ENCODE measurements at regions not wholly inside any gene's neighbourhood (a gene's known extent, or its start where the extent isn't known, plus 50 kb on each side); places are given as distances from the start of the nearest gene placed in this dataset.
"Not testable (repeated sequence)": the region's sequence is repeated elsewhere in the genome, so short reads cannot be mapped to it uniquely, and the experiment has no call there.

GRCh38 chr2:91498065-91498449 is 2806.6 kb downstream of the RPIA start:
- DNase-seq = not testable (repeated sequence)

- DNase-seq = not testable (repeated sequence)
Measured at GRCh38 chr2:91498513-91499250, 2807.2 kb downstream of the RPIA start.

GRCh38 chr2:91499431-91500050 is 2808.1 kb downstream of the RPIA start:
- DNase-seq = not testable (repeated sequence)

DNA sequence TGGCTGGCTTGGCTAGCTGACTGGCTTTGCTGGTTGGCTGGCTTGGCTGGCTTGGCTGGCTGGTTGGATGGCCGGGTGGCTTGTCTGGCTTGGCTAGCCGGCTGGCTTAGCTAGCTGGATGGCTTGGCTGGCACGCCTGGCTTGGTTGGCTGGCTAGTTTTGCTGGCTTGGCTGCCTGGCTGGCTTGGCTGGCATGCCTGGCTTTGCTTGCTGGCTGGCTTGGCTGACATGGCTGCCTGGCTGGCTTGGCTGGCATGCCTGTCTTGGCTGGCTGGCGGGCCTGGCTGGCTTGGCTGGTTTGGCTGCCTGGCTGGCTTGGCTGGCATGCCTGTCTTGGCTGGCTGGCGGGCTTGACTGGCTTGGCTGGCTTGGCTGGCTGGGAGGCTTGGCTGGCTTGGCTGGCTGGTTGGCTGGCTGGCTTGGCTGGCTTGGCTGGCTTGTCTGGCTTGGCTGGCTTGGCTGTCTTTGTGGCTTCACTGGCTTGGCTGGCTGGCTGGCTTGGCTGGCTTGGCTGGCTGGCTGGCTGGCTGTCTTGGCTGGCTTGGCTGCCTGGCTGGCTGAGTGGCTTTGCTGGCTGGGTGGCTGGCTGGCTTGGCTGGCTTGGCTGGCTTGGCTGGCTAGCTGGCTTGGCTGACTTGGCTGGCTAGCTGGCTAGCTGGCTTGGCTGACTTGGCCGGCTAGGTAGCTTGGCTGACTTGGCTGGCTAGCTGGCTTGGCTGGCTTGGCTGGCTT is 2808.9 kb downstream of the RPIA start:
- DNase-seq = not testable (repeated sequence)

DNA sequence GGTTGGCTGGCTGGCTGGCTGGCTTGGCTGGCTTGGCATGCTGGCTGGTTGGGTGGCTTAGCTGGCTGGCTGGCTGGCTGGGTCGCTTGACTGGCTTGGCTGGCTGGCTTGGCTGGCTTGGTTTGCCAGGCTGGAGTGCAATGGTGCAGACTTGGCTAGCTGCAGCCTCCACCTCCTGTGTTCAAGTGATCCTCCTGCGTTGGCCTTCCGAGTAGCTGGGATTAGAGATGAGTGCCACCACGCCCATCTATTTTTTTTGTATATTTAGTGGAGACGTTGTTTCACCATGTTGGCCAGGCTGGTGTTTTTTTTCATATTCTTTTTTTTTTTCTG is 2809.5 kb downstream of the RPIA start:
- DNase-seq = not testable (repeated sequence)

- not testable (repeated sequence) for DNase-seq
Measured at GRCh38 chr2:91501481-91502080, 2810.1 kb downstream of the RPIA start.

GRCh38 chr2:91503572-91503958 is 2812.1 kb downstream of the RPIA start:
- not testable (repeated sequence) for DNase-seq

DNA sequence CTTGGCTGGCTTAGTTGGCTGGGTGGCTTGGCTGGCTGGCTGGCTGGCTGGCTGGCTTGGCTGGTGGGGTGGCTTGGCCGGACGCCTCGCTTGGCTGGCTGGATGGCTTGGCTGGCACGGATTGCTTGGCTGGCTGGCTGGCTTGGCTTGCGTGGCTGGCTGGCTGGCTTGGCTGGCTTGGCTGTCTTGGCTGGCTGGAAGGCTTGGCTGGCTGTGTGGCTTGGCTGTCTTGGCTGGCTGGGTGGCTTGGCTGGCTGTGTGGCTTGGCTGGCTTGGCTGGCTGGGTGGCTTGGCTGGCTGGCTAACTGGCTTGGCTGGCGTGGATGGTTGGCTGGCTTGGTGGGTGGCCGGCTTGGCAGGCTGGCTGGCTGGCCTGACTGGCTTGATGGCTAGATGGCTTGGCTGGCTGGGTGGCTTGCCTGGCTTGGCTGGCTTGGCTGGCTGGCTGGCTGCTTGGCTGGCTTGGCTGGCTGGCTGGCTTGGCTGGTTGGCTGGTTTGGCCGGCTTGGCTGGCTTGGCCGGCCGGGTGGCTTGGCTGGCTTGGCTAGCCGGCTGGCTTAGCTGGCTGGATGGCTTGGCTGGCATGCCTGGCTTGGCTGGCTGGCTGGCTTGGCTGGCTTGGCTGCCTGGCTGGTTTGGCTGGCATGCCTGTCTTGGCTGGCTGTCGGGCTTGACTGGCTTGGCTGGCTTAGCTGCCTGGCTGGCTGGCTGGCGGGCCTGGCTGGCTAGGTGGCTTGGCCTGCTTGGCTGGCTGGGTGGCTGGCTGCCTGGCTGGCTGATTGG is 2812.7 kb downstream of the RPIA start:
- DNase-seq = not testable (repeated sequence)

DNA sequence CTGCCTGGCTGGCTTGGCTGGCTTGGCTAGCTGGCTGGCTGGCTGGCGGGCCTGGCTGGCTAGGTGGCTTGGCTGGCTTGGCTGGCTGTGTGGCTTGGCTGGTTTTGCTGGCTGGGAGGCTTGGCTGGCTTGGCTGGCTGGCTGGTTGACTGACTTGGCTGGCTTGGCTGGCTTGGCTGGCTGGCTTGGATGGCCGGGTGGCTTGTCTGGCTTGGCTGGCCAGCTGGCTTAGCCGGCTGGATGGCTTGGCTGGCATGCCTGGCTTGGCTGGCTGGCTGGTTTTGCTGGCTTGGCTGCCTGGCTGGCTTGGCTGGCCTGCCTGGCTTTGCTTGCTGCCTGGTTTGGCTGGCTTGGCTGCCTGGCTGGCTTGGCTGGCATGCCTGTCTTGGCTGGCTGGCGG is 2817.3 kb downstream of the RPIA start:
- DNase-seq = not testable (repeated sequence)

GRCh38 chr2:91509276-91509675 is 2817.8 kb downstream of the RPIA start:
- not testable (repeated sequence) for DNase-seq

DNA sequence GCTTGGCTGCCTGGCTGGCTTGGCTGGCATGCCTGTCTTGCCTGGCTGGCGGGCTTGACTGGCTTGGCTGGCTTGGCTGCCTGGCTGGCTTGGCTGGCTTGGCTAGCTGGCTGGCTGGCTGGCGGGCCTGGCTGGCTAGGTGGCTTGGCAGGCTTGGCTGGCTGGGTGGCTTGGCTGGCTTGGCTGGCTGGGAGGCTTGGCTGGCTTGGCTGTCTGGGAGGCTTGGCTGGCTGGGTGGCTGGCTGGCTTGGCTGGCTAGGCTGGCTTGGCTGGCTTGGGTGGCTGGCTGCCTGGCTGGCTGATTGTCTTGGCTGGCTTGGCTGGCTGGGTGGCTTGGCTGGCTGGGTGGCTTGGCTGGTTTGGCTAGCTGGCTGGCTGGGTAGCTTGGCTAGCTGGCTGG is 2819.7 kb downstream of the RPIA start:
- not testable (repeated sequence) for DNase-seq

DNA sequence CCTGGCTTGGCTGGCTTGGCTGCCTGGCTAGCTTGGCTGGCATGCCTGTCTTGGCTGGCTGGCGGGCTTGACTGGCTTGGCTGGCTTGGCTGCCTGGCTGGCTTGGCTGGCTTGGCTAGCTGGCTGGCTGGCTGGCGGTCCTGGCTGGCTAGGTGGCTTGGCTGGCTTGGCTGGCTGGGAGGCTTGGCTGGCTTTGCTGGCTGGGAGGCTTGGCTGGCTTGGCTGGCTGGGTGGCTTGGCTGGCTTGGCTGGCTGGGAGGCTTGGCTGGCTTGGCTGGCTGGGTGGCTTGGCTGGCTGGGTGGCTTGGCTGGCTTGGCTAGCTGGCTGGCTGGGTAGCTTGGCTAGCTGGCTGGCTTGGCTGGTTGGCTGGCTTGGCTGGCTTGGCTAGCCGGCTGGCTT is 2824.5 kb downstream of the RPIA start:
- DNase-seq = not testable (repeated sequence)

GRCh38 chr2:91516669-91517068 is 2825.2 kb downstream of the RPIA start:
- not testable (repeated sequence) for DNase-seq

- not testable (repeated sequence) for DNase-seq
Measured at GRCh38 chr2:91517846-91518245, 2826.4 kb downstream of the RPIA start.

GRCh38 chr2:91518361-91518981 is 2827.0 kb downstream of the RPIA start:
- DNase-seq = not testable (repeated sequence)

DNA sequence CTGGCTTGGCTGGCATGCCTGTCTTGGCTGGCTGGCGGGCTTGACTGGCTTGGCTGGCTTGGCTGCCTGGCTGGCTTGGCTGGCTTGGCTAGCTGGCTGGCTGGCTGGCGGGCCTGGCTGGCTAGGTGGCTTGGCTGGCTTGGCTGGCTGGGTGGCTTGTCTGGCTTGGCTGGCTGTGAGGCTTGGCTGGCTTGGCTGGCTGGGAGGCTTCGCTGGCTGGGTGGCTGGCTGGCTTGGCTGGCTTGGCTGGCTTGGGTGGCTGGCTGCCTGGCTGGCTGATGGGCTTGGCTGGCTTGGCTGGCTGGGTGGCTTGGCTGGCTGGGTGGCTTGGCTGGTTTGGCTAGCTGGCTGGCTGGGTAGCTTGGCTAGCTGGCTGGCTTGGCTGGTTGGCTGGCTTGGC is 2827.9 kb downstream of the RPIA start:
- not testable (repeated sequence) for DNase-seq

GRCh38 chr2:91519914-91520313 is 2828.4 kb downstream of the RPIA start:
- DNase-seq = not testable (repeated sequence)

DNA sequence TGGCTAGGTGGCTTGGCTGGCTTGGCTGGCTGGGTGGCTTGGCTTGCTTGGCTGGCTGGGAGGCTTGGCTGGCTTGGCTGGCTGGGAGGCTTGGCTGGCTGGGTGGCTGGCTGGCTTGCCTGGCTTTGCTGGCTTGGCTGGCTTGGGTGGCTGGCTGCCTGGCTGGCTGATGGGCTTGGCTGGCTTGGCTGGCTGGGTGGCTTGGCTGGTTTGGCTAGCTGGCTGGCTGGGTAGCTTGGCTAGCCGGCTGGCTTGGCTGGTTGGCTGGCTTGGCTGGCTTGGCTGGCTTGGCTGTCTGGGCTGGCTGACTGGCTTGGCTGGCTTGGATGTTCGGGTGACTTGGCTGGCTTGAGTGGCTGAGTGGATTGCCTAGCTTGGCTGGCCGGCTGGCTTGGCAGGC is 2829.1 kb downstream of the RPIA start:
- not testable (repeated sequence) for DNase-seq

DNA sequence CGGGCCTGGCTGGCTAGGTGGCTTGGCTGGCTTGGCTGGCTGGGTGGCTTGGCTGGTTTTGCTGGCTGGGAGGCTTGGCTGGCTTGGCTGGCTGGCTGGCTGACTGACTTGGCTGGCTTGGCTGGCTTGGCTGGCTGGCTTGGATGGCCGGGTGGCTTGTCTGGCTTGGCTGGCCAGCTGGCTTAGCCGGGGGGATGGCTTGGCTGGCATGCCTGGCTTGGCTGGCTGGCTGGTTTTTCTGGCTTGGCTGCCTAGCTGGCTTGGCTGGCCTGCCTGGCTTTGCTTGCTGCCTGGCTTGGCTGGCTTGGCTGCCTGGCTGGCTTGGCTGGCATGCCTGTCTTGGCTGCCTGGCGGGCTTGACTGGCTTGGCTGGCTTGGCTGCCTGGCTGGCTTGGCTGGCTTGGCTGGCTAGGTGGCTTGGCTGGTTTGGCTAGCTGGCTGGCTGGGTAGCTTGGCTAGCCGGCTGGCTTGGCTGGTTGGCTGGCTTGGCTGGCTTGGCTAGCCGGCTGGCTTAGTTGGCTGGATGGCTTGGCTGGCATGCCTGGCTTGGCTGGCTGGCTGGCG is 2829.6 kb downstream of the RPIA start:
- DNase-seq = not testable (repeated sequence)

- DNase-seq = not testable (repeated sequence)
Measured at GRCh38 chr2:91521944-91522343, 2830.5 kb downstream of the RPIA start.

- not testable (repeated sequence) for DNase-seq
Measured at GRCh38 chr2:91522877-91523276, 2831.4 kb downstream of the RPIA start.

Measured in fibroblast of skin of back (primary cell).